T1000 (cell line): ENCODE measurements at regions not wholly inside any gene's neighbourhood (a gene's known extent, or its start where the extent isn't known, plus 50 kb on each side); places are given as distances from the start of the nearest gene placed in this dataset.
"Not testable (repeated sequence)": the region's sequence is repeated elsewhere in the genome, so short reads cannot be mapped to it uniquely, and the experiment has no call there.

Source experiments
- DNase-seq: peaks from one replicate; lab custom pipeline; 2025; ENCODE audit warnings: mixed read lengths; lab: John Stamatoyannopoulos, UW

DNA sequence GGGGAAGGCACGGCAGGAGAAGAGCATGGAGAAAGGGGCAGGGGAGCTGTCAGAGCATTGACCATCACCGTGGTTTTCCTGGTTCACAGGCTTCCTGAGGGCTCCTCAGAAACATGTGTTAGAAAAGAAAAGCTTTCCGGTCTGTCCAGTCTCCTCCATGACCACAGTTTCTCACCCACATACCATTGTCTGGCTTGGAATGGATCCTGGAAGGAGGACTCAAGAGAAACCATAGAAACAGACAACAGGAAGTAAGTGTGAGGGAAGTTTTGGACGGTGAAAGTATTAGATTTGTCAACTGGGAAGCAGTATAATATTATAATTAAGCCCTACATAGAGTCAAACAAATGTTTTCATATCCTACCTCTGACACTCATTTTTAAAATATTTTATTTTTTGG lies 52.7 kb upstream of the NOTCH2NLA start:
- not testable (repeated sequence) for DNase-seq

DNA sequence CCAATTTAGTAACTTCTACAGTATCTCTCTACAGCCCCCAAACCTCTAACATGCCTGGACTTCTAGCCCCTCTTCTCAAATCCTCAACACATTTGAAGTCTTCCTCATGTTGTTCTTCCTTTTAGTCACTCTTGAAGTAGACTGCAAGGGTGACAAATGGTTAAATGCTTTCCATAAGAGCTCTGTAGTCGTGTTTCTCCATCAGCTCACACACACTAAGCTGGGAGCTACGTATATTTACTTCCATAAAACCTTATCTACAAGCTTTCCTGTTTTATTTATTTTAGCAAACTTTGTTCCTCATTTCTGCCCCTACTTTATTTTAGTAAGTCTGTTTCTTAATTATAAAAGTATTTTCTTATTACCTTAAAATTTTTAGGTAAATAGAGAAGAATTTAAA lies 49.9 kb upstream of the NOTCH2NLA start:
- DNase-seq: not testable (repeated sequence)
